VCaP (cell line): ENCODE measurements at regions not wholly inside any gene's neighbourhood (a gene's known extent, or its start where the extent isn't known, plus 50 kb on each side); places are given as distances from the start of the nearest gene placed in this dataset.

Experiments
- H3K27ac ChIP-seq: fragments of 450-650 bp; 2 replicates; pipeline ENCODE4 v1.5.1; 2017
- CTCF ChIP-seq: fragments of 450-650 bp; conservative IDR thresholded peaks from 2 replicates; pipeline ENCODE4 v1.5.1; 2017; ENCODE audit warnings: mild to moderate bottlenecking, moderate library complexity

- no peak overlapping the region for H3K27ac ChIP-seq
- no peak for TF ChIP-seq CTCF
Measured at GRCh38 chr1:238484121-238484520, 593.4 kb upstream of the ZP4 start.

GRCh38 chr1:238476841-238477240 is 586.1 kb upstream of the ZP4 start:
- no peak for TF ChIP-seq CTCF
- H3K27ac ChIP-seq = no peak overlapping the region

DNA sequence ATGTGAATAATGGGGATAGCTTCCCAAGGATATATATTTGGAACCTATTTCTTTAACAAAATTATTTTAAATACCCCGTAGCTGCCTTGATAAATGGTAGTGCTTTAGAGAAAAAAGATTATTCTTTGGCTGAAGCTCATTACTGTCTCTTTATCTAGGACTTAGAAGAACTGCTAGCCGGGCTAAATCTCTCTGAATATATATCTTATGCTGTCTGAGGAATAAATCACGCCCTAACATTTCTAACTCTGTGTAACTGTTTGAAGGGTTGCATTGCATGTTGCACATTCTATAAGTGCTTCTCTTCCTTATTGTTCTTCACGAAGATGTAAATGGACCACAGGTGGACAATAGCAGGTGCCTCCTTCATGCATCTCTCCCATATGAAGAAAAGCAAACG is 585.0 kb upstream of the ZP4 start:
- no peak for TF ChIP-seq CTCF
- no peak overlapping the region for H3K27ac ChIP-seq

DNA sequence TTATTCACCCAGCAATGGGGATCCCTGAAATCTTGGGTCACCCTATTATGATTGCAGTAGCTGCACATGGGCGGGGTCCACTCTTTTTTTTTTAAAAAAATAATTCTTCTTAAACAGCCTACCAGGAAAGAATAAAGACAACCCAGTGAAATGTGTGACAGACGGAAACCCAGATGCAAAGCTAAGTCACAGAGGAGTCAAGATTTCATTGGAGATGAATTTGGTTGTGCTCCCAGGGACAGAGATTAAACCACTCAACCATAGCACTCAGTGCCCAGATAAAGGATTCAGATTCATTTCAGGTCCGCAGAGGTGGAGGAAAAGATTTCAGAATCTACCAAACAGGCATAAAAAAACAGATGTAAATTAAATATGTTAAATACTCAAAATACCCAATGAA is 583.5 kb upstream of the ZP4 start:
- no peak for TF ChIP-seq CTCF
- no peak overlapping the region for H3K27ac ChIP-seq

- TF ChIP-seq CTCF = no peak
- no peak overlapping the region for H3K27ac ChIP-seq
Measured at GRCh38 chr1:238469146-238469631, 578.5 kb upstream of the ZP4 start.

GRCh38 chr1:238468068-238468467 is 577.3 kb upstream of the ZP4 start:
- H3K27ac ChIP-seq = no peak overlapping the region
- no peak for TF ChIP-seq CTCF

DNA sequence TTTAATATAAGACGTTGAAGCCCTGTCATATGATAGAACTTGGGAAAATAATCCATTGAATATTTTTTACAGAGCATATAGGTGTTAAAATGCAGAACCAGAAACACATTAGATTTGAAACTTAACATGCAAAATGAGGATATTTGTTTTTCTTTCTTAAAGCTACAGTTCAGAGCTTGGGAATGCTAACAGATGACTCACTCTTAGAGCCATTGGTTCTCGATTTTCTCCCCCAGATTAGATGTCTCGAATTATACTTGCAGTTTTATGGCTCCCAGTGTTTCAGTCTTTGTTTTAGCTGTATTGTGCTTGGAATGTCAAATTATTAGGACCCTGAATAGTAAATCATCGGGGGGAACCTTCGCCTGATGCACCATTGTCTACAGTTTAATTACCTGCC is 575.7 kb upstream of the ZP4 start:
- no peak for TF ChIP-seq CTCF
- H3K27ac ChIP-seq = no peak overlapping the region

DNA sequence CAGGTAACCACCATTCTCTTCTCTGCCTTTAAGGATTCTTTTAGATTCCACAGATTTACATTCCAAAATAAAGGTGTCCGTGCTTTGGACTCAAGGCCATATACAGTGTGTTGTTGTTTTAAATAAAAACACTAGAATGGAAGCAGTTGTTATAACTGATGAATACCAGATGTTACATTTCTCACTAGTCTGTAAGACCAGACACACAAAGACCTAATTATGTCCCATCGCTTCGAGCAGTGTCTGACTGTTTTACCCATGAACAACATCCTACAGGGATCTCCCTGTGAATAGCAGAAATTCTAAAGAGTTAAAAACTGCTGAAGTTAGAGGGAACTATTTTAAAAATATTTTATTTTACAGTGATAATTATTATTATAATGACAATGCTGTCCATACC is 574.7 kb upstream of the ZP4 start:
- no peak overlapping the region for H3K27ac ChIP-seq
- TF ChIP-seq CTCF = no peak
